ENCODE measurements at regions not wholly inside any gene's neighbourhood (a gene's known extent, or its start where the extent isn't known, plus 50 kb on each side); places are given as distances from the start of the nearest gene placed in this dataset.
A peak's percentile ranks its signal among the peaks of the same experiment; 100 is the strongest.

DNA sequence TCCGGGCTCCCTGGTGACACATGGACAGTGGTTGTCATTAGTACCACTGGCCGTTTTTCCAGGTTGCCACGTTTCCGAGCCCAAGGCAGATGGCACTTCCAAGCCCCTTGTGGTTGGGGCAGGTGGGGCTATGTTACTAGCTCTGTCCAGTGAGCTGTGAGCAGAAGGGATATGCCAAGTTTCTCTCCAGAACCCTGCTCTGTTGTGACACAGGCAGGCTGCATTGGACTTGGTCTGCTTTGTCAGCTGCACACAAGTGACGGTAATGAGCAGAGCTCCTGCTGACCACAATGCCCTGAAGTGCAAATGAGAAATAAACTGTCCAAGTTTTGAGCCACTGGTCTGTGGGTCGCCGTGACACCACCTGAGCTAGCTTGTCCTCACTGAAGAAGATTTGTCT lies 118.8 kb downstream of the GYPC start:
- Histone ChIP-seq H3K4me3 (ENCODE audit: insufficient read depth in 1 of 2, low read depth in 1 of 2, low read length in 2 of 2) (no peak overlapping the region), H3K4ac (ENCODE audit: low read depth in 1 of 2, low read length in 2 of 2) (no peak overlapping the region), H3K79me1 (replicated peaks; ENCODE audit: low read length, poor library complexity, severe bottlenecking) (no peaks in the 10 kb centered on the region), H3K27ac (ENCODE audit: low read length, poor library complexity, severe bottlenecking) (no peak overlapping the region), H3K9ac (ENCODE audit: low read length) (no peak overlapping the region), H3K4me2 (ENCODE audit: low read length, poor library complexity, severe bottlenecking) (no peak overlapping the region), H4K8ac (ENCODE audit: low read length) (no peak overlapping the region), H2BK12ac (ENCODE audit: low read length in 2 of 2) (peak overlapping the region in 1 of 2 experiments; percentile 18), H3K36me3 (ENCODE audit: control insufficient read depth in 1 of 2, insufficient read depth in 2 of 2, low read depth in 1 of 2, low read length in 2 of 2) (no peaks in the 10 kb centered on the region), H2BK5ac (ENCODE audit: low read depth, low read length, poor library complexity, severe bottlenecking) (no peak overlapping the region), H2AK5ac (ENCODE audit: low read length, severe bottlenecking) (no peak overlapping the region), H3K23ac (ENCODE audit: low read length in 2 of 2) (no peak overlapping the region), H3K4me1 (ENCODE audit: control insufficient read depth, insufficient read depth, low read depth, low read length) (peaks cover 12% of the 10 kb centered on the region), H2AFZ (ENCODE audit: low read depth, low read length) (no peak overlapping the region), H3K18ac (ENCODE audit: low read depth in 1 of 2, low read length in 2 of 2) (no peak overlapping the region), H2BK120ac (ENCODE audit: low read depth, low read length) (no peak overlapping the region), H3K14ac (ENCODE audit: low read length in 2 of 2) (no peak overlapping the region), H2BK15ac (ENCODE audit: low read depth, poor library complexity, severe bottlenecking) (no peak overlapping the region), H3K9me3 (ENCODE audit: control insufficient read depth, low read length) (no peaks in the 10 kb centered on the region), H4K91ac (ENCODE audit: low read length) (no peak overlapping the region), H3K27me3 (ENCODE audit: control insufficient read depth in 1 of 2, insufficient read depth in 1 of 2, low read length in 2 of 2) (peaks cover 47 to 57% of the 10 kb centered on the region in 2 experiments)
- WGBS = 87% methylated on average over 7 of the region's 7 CpGs
- no peak for DNase-seq

DNA sequence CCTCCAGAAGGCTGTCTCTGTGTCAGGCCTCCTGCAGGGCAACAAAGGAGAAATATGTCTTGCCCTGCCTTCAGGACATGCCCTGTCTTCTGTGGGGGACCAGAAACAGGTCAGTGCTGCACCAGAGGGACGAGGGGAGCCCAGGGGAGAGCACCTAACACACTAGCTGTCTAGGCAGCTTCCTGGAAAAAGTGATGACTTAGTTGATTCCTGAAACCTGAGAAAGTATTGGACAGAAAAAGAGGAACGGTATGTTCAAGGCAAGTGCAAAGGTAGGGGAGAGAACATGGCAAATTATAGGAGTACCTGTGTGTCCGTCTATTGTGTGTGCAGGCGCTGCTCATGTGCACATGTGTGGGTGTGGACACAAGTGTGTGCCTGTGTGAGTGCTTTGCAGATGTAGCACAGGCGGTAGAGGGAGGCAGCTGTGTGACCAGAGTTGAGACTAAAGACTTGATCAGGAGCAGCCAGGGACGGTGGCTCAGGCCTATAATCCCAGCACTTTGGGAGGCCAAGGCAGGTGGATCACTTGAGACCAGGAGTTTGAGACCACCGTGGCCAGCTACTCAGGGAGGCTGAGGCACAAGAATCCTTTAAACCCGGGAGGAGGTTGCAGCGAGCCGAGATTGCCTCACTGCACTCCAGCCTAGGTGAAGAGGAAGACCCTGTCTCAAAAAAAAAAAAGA lies 119.5 kb downstream of the GYPC start:
- H3K4me2 ChIP-seq (ENCODE audit: low read length, poor library complexity, severe bottlenecking) = no peak overlapping the region
- H3K79me1 ChIP-seq (replicated peaks; ENCODE audit: low read length, poor library complexity, severe bottlenecking) = no peaks in the 10 kb centered on the region
- H3K4me1 ChIP-seq (ENCODE audit: control insufficient read depth, insufficient read depth, low read depth, low read length) = peaks cover 12% of the 10 kb centered on the region
- WGBS = 90% methylated on average over 10 of the region's 10 CpGs
- H3K27me3 ChIP-seq (ENCODE audit: control insufficient read depth in 1 of 2, insufficient read depth in 1 of 2, low read length in 2 of 2) = peaks cover 48 to 57% of the 10 kb centered on the region in 2 experiments
- no peaks in the 10 kb centered on the region for H3K36me3 ChIP-seq (ENCODE audit: control insufficient read depth in 1 of 2, insufficient read depth in 2 of 2, low read depth in 1 of 2, low read length in 2 of 2)
- no peak for DNase-seq
- no peak overlapping the region for H2BK5ac ChIP-seq (ENCODE audit: low read depth, low read length, poor library complexity, severe bottlenecking)
- H3K23ac ChIP-seq (ENCODE audit: low read length in 2 of 2) = no peak overlapping the region
- H2AK5ac ChIP-seq (ENCODE audit: low read length, severe bottlenecking) = no peak overlapping the region
- H2BK15ac ChIP-seq (ENCODE audit: low read depth, poor library complexity, severe bottlenecking) = no peak overlapping the region
- no peak overlapping the region for H3K9ac ChIP-seq (ENCODE audit: low read length)
- H3K4ac ChIP-seq (ENCODE audit: low read depth in 1 of 2, low read length in 2 of 2) = no peak overlapping the region
- H2BK120ac ChIP-seq (ENCODE audit: low read depth, low read length) = no peak overlapping the region
- no peak overlapping the region for H4K91ac ChIP-seq (ENCODE audit: low read length)
- no peak overlapping the region for H4K8ac ChIP-seq (ENCODE audit: low read length)
- no peak overlapping the region for H3K18ac ChIP-seq (ENCODE audit: low read depth in 1 of 2, low read length in 2 of 2)
- no peak overlapping the region for H2AFZ ChIP-seq (ENCODE audit: low read depth, low read length)
- no peak overlapping the region for H3K27ac ChIP-seq (ENCODE audit: low read length, poor library complexity, severe bottlenecking)
- H3K9me3 ChIP-seq (ENCODE audit: control insufficient read depth, low read length) = no peaks in the 10 kb centered on the region
- no peak overlapping the region for H3K14ac ChIP-seq (ENCODE audit: low read length in 2 of 2)
- H2BK12ac ChIP-seq (ENCODE audit: low read length in 2 of 2) = no peak overlapping the region
- H3K4me3 ChIP-seq (ENCODE audit: insufficient read depth in 1 of 2, low read depth in 1 of 2, low read length in 2 of 2) = no peak overlapping the region

DNA sequence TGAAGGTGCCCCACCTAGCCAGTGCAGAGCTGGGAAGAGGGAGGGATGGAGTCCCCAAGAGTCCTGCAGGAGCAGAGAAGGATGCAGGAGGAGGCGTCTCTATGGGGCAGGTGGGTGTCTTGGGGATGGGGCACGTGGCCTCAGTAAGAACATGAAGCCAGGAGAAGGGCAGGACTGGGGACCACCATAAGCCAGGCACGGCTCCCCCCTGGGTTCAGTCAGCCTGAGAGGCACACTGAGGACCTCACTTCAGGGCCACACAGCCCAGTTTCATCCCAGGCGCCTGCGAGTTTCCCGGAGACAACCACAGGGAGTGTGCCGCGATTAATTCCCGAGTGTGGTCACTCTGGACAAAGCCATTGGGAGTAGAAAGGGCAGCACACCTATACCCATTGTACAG lies 120.3 kb downstream of the GYPC start:
- Histone ChIP-seq H2AK5ac (ENCODE audit: low read length, severe bottlenecking) (no peak overlapping the region), H3K79me1 (replicated peaks; ENCODE audit: low read length, poor library complexity, severe bottlenecking) (no peaks in the 10 kb centered on the region), H3K9me3 (ENCODE audit: control insufficient read depth, low read length) (no peaks in the 10 kb centered on the region), H3K27me3 (ENCODE audit: control insufficient read depth in 1 of 2, insufficient read depth in 1 of 2, low read length in 2 of 2) (peaks cover 46 to 54% of the 10 kb centered on the region in 2 experiments), H3K4me2 (ENCODE audit: low read length, poor library complexity, severe bottlenecking) (peak overlapping the region; percentile 54), H3K4me1 (ENCODE audit: control insufficient read depth, insufficient read depth, low read depth, low read length) (peaks cover 12% of the 10 kb centered on the region), H3K9ac (ENCODE audit: low read length) (no peak overlapping the region), H4K91ac (ENCODE audit: low read length) (no peak overlapping the region), H4K8ac (ENCODE audit: low read length) (no peak overlapping the region), H2BK12ac (ENCODE audit: low read length in 2 of 2) (peak overlapping the region in 1 of 2 experiments; percentile 15), H3K4ac (ENCODE audit: low read depth in 1 of 2, low read length in 2 of 2) (no peak overlapping the region), H2BK5ac (ENCODE audit: low read depth, low read length, poor library complexity, severe bottlenecking) (no peak overlapping the region), H3K36me3 (ENCODE audit: control insufficient read depth in 1 of 2, insufficient read depth in 2 of 2, low read depth in 1 of 2, low read length in 2 of 2) (no peaks in the 10 kb centered on the region), H3K23ac (ENCODE audit: low read length in 2 of 2) (peak overlapping the region in 1 of 2 experiments; percentile 43), H2BK15ac (ENCODE audit: low read depth, poor library complexity, severe bottlenecking) (no peak overlapping the region), H2AFZ (ENCODE audit: low read depth, low read length) (no peak overlapping the region), H3K18ac (ENCODE audit: low read depth in 1 of 2, low read length in 2 of 2) (peak overlapping the region in 1 of 2 experiments; percentile 45), H3K4me3 (ENCODE audit: insufficient read depth in 1 of 2, low read depth in 1 of 2, low read length in 2 of 2) (peak overlapping the region in 1 of 2 experiments; percentile 41), H2BK120ac (ENCODE audit: low read depth, low read length) (no peak overlapping the region), H3K14ac (ENCODE audit: low read length in 2 of 2) (no peak overlapping the region), H3K27ac (ENCODE audit: low read length, poor library complexity, severe bottlenecking) (no peak overlapping the region)
- 21% methylated on average over 9 of the region's 9 CpGs for WGBS
- peak; percentile 1 for DNase-seq

GRCh38 chr2:126776692-126777619 lies 121.0 kb downstream of the GYPC start:
- no peak overlapping the region for H2BK5ac ChIP-seq (ENCODE audit: low read depth, low read length, poor library complexity, severe bottlenecking)
- H3K18ac ChIP-seq (ENCODE audit: low read depth in 1 of 2, low read length in 2 of 2) = peak overlapping the region; percentile 93 to 96
- no peak overlapping the region for H3K27ac ChIP-seq (ENCODE audit: low read length, poor library complexity, severe bottlenecking)
- peak overlapping the region; percentile 77 for H4K91ac ChIP-seq (ENCODE audit: low read length)
- H3K4ac ChIP-seq (ENCODE audit: low read depth in 1 of 2, low read length in 2 of 2) = peak overlapping the region; percentile 35 to 84
- H3K4me1 ChIP-seq (ENCODE audit: control insufficient read depth, insufficient read depth, low read depth, low read length) = peaks cover 12% of the 10 kb centered on the region
- H3K4me2 ChIP-seq (ENCODE audit: low read length, poor library complexity, severe bottlenecking) = peak overlapping the region; percentile 97
- H2BK120ac ChIP-seq (ENCODE audit: low read depth, low read length) = peak overlapping the region; percentile 74
- H2AK5ac ChIP-seq (ENCODE audit: low read length, severe bottlenecking) = no peak overlapping the region
- H3K79me1 ChIP-seq (replicated peaks; ENCODE audit: low read length, poor library complexity, severe bottlenecking) = no peaks in the 10 kb centered on the region
- H2BK15ac ChIP-seq (ENCODE audit: low read depth, poor library complexity, severe bottlenecking) = peak overlapping the region; percentile 94
- H3K36me3 ChIP-seq (ENCODE audit: control insufficient read depth in 1 of 2, insufficient read depth in 2 of 2, low read depth in 1 of 2, low read length in 2 of 2) = no peaks in the 10 kb centered on the region
- H3K9ac ChIP-seq (ENCODE audit: low read length) = peak overlapping the region; percentile 86
- peak overlapping the region; percentile 80 for H2AFZ ChIP-seq (ENCODE audit: low read depth, low read length)
- H3K14ac ChIP-seq (ENCODE audit: low read length in 2 of 2) = peak overlapping the region in 1 of 2 experiments; percentile 13
- WGBS = under 1% methylated on average over 42 of the region's 68 CpGs
- DNase-seq = peak; percentile 73
- H3K4me3 ChIP-seq (ENCODE audit: insufficient read depth in 1 of 2, low read depth in 1 of 2, low read length in 2 of 2) = peak overlapping the region; percentile 59 to 86
- H3K27me3 ChIP-seq (ENCODE audit: control insufficient read depth in 1 of 2, insufficient read depth in 1 of 2, low read length in 2 of 2) = peaks cover 46 to 53% of the 10 kb centered on the region in 2 experiments
- no peaks in the 10 kb centered on the region for H3K9me3 ChIP-seq (ENCODE audit: control insufficient read depth, low read length)
- H3K23ac ChIP-seq (ENCODE audit: low read length in 2 of 2) = no peak overlapping the region
- peak overlapping the region; percentile 73 for H4K8ac ChIP-seq (ENCODE audit: low read length)
- peak overlapping the region; percentile 56 to 86 for H2BK12ac ChIP-seq (ENCODE audit: low read length in 2 of 2)
